HG03342 (cell line): ENCODE measurements at regions not wholly inside any gene's neighbourhood (a gene's known extent, or its start where the extent isn't known, plus 50 kb on each side); places are given as distances from the start of the nearest gene placed in this dataset.

ENCODE experiments used
- ATAC-seq: cut with Tn5 transposase; IDR thresholded peaks from one replicate; pipeline ENCODE4 v1.9.1; 2021; ENCODE audit warnings: mild to moderate bottlenecking, moderate library complexity; ENCODE audit not compliant: unreplicated experiment

- no peak for ATAC-seq
Measured at GRCh38 chr7:25926451-25926850, 225.5 kb upstream of the NFE2L3 start.

- ATAC-seq: no peak
Measured at GRCh38 chr7:25926891-25927625, 224.9 kb upstream of the NFE2L3 start.

- no peak for ATAC-seq
Measured at GRCh38 chr7:25927626-25927978, 224.4 kb upstream of the NFE2L3 start.

GRCh38 chr7:25928549-25929330 is 223.3 kb upstream of the NFE2L3 start:
- no peak for ATAC-seq

GRCh38 chr7:25929448-25929847 is 222.6 kb upstream of the NFE2L3 start:
- no peak for ATAC-seq

- ATAC-seq: no peak
Measured at GRCh38 chr7:25930492-25931048, 221.4 kb upstream of the NFE2L3 start.

- ATAC-seq: no peak
Measured at GRCh38 chr7:25931156-25931555, 220.8 kb upstream of the NFE2L3 start.

GRCh38 chr7:25933921-25934320 is 218.1 kb upstream of the NFE2L3 start:
- ATAC-seq: no peak

GRCh38 chr7:25940086-25940906 is 211.7 kb upstream of the NFE2L3 start:
- ATAC-seq: no peak

- ATAC-seq: no peak
Measured at GRCh38 chr7:25944777-25945515, 207.1 kb upstream of the NFE2L3 start.

- no peak for ATAC-seq
Measured at GRCh38 chr7:25945608-25946007, 206.4 kb upstream of the NFE2L3 start.

GRCh38 chr7:25946181-25946580 is 205.8 kb upstream of the NFE2L3 start:
- no peak for ATAC-seq

- no peak for ATAC-seq
Measured at GRCh38 chr7:25947669-25948516, 204.1 kb upstream of the NFE2L3 start.

- no peak for ATAC-seq
Measured at GRCh38 chr7:25949736-25950487, 202.1 kb upstream of the NFE2L3 start.

GRCh38 chr7:25950488-25951413 is 201.2 kb upstream of the NFE2L3 start:
- ATAC-seq: peak; percentile 82

GRCh38 chr7:25951414-25952260 is 200.4 kb upstream of the NFE2L3 start:
- no peak for ATAC-seq
